ENCODE measurements at regions not wholly inside any gene's neighbourhood (a gene's known extent, or its start where the extent isn't known, plus 50 kb on each side); places are given as distances from the start of the nearest gene placed in this dataset.
"Not testable (repeated sequence)": the region's sequence is repeated elsewhere in the genome, so short reads cannot be mapped to it uniquely, and the experiment has no call there.

DNA sequence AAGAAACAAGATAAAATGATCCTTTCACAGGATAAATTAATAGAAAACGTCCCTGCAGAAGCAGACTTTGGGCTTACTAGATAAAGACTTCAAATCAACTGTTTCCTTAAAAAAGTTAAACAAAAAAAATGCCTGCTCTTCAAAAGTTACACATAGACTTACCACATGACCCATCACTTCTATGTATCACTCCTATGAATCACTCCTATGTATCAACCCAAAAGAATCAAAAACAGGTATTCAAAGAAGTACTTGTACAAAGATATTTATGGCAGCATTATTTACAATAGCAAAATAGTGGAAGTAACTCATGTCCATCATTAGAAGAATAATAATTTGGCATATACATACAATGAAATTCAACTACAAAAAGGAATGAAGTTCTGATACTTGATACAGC is 56.3 kb upstream of the PRDM9 start:
- DNase-seq, result no peak

DNA sequence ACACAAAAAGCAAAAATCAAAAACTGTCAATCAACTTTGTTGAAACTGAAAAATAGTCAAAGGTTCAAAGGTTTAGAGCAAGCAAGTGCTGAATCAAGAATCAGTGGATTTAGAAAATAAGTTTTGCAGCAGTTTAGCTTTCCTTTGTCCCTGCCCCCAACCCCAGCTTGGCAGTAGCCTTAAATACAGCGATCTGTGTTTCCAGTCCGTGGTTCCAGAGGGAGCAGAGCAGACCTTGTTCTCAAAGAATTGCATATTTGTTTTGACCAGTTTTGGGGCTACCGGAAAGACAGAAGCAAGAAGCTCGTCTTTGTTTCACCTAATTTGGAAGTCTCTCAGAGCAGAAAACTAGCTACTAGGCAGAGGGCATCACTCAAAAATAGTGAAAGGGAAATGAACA is 57.2 kb upstream of the PRDM9 start:
- DNase-seq, result no peak

DNA sequence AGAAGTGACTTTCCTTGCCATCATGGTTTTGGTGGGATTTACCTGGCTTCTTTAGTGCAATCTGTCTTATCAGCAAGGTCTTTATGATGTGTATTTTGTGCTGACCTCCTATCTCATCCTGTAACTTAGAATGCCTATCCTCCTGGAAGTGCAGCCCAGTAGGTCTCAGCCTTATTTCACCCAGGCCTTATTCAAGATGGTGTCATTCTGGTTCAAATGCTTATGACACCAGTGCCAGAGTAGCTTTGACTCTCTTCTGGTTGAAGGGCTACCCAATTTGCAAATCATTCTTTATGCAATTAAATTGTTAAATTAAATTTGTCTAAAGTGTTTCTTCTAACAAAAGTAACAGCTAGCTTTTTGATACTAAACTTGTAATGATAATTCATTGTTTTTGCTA is 58.8 kb upstream of the PRDM9 start:
- no peak for DNase-seq

DNA sequence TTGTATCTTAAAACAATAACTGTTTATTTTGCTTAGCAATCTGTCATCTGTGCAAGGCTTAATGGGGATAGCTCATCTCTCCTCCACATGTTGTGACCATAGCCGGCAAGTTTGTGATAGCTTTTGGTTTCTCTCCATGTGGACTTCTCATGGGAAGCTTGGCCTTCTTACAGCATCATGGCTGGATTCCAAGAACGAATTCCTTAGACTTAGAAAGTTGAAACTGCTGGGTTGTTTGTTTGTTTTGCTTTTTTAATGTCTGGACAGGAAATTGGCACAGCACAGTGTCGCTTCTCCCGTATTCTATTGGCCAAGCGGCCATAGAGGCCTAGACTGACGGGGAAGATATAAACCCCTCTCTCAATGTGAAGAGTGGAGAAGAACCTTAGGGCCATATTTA is 61.0 kb upstream of the PRDM9 start:
- no peak for DNase-seq

DNA sequence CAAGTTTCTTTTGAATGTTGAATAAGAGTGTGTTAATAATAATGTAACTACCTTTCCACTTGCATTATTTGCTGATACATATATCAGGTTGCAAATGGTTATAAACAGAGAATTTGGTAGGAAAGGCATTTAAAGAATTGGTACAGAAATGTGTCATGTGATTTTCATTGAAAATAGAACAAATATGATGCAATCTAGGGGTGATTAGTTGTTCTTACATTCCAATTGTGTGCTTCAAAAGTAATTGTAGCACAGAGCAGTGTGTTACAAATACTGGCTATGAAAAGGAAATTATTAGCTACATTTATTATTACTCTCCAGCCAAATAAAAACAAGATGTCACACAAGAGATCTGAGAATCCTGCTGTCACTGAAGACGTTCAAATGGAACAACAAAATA is 61.8 kb upstream of the PRDM9 start:
- no peak for DNase-seq

DNA sequence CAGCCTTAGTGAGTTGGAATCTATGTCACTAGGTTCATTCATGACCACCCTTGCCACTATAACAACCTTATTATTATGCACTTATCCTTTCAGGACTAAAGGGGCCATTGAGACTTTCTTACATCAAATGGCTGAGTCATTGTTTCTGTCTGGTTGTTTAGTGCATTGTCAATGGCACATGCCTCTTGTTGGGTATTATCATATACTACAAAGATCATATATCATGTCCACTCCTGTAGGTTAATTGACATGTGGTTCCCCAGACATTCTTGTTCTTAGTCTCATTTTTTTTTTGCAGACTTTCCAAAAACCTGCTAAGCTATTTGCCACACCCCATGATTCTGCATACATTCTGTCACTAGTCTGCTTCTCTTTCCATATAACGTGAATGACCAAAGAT is 66.7 kb upstream of the PRDM9 start:
- DNase-seq, result no peak

DNA sequence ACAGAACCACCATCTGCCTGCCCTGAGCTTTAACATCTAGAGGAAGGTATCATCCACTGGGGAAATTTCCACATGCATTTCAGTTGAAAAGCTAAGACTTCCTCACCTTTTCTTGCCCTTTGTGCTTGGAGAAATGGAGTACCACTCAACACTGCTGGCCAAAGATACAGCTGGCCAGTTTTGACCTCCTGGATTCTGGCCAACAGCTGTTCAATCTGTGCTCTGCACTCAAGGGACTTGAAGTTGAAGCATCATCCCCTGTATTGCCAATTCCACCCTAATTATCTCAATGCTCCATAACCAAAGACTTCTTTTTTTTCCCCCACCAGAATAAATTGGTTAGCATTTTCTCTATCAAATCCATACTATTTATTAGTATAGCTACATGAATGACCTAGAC is 70.4 kb upstream of the PRDM9 start:
- DNase-seq, result no peak

DNA sequence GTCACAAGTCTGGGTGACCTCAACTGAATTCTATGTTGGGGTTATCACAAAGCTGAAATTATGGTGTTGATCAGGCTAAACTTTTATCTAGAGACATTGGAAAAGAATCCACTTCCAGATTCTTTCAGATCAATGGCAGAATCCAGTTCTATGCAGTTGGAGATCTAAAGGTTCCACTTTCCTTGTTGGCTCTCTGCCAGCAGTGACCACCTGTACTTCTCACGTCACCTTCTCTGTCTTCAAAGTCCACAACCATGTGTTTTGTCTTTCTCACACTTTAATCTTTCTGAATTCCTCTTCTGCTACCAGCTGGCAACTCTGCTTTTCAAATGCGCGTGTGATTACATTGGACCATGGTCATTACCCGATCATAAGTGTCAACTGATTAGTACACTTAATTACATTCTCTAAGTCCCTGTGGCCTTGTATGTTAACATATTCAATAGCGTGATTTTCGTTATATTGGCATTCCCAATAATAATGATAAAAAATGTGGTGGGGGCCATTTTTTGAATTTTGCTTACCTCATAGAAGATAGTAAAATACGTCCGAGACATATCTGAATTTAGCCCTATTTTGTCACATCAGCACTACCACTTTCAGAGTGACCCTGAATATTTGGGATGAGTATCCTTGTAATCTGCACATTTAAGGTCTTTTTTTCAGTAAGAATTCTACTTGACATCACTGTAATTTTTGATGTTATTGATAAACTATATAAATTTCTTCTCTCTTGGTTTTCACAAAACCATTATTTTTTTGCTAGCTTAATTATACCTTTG is 73.7 kb upstream of the PRDM9 start:
- no peak for DNase-seq

DNA sequence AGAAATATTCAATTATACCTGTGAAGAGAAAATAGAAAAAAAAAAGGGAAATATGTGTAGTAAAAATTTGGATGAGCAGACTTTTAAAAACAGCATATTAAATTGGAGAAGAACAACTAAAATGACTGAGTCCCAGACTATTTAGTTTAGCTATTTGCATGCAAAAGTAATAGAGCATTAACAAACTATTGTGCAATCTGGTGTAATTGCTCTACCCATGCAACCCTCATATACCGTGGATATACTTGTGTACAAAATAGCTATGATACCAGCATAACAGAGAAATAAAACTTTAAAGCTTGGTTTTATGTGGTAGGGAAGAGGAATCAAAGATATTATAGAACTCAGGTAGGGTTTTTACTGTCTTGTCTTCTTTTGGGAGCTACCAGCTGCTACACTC is 78.7 kb upstream of the PRDM9 start:
- no peak for DNase-seq

DNA sequence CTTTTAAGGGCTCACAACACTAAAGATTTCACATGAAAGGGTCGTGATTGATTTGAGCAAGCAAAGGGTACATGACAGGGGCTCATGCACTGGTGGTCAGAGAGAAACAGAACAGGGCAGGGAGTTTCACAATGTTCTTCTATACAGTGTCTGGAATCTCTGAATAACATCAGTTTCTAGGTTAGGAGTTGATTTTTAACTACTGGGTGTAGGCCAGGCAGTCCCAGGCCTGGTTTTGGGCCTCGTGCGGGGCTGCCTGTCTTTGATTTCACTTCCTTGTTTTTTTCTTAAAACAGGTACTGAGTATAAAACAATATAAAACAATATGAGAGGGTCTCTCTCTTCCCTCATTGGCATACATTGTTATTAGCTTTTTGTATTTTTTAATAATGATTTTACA is 87.2 kb upstream of the PRDM9 start:
- not testable (repeated sequence) for DNase-seq

DNA sequence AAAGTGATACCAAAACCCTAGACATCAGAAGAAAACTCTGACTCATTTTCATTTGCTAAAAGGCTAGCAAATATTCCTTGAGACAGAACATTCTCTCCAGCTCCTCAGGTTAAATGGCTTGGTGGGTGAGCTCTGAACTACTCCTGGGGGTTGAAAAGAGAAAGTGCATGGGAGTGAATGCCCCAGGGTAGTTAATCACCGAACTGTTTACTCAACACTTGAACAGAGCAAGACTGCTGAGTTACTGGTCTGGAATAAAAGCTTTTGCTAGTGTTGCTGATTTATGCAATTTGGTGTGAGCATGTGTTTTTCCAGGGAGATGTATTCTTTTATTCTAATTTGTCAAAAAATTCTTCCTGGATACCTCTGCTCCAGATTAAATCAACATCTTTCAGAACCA is 88.3 kb upstream of the PRDM9 start:
- no peak for DNase-seq

DNA sequence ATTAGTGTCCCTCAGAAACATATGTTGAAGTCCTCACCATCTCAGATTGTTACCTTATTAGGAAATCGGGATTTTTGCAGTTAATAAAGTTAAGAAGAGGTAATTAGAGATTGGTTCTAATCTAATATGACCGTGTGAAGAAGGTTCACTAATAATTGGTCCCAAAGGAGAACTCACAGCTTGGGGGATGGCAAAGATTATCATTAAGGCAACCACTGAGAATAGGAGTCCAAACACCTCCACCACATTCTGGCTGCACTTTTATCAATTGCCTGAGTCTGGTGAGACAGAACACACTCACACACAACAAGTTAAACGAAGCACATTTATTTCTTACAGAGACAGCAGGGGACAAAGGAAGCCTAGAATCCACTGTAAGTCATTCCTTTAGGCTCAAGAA is 94.9 kb upstream of the PRDM9 start:
- DNase-seq, result no peak

DNA sequence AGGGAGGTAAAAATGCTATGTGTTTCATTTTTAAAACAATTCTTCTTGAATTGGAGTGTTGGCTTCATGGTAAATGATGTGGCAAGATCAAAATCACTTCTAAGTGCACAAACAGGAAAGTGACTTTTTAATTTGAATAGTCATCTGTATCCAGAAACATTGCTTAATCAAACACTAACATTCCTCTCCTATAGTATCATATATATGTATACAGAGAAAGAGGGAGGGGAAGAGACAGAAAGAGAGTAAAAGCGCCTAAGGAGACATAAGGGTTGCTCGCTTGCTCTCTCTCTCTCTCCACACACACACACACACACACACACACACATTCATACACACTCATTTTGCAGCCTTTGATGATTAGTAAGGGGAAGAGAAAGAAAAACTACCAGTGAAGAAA is 95.4 kb upstream of the PRDM9 start:
- DNase-seq, result no peak

DNA sequence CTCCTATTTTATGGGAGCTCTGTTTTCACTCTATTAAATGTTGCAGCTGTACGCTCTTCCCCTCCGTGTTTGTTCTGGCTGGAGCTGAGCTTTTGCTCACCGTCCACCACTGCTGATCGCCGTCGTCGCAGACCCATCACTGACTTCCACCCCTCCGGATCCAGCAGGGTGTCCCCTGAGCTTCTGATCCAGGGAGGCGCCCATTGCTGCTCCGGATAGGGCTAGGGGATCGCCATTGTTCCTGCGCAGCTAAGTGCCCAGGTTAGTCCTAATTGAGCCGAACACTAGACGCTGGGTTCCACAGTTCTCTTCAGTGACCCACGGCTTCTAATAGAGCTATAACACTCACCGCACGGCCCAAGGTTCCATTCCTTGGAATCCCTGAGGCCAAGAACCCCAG is 96.2 kb upstream of the PRDM9 start:
- no peak for DNase-seq

DNA sequence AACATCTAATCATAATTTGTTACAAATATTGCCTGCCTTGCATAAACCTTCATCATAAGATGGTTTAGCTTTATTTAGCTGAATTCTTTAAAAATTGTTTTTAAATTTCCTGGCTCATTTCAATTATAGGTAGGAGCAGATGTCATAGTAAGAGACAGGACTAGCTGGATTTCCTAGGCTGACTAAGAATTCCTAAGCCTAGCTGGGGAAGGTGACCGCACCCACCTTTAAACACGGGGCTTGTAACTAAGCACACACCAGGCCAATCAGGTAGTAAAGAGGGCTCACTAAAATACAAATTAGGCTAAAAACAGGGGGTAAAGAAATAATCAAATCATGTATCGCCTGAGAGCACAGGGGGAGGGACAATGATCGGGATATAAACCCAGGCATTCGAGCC is 96.6 kb upstream of the PRDM9 start:
- DNase-seq, result not testable (repeated sequence)

DNA sequence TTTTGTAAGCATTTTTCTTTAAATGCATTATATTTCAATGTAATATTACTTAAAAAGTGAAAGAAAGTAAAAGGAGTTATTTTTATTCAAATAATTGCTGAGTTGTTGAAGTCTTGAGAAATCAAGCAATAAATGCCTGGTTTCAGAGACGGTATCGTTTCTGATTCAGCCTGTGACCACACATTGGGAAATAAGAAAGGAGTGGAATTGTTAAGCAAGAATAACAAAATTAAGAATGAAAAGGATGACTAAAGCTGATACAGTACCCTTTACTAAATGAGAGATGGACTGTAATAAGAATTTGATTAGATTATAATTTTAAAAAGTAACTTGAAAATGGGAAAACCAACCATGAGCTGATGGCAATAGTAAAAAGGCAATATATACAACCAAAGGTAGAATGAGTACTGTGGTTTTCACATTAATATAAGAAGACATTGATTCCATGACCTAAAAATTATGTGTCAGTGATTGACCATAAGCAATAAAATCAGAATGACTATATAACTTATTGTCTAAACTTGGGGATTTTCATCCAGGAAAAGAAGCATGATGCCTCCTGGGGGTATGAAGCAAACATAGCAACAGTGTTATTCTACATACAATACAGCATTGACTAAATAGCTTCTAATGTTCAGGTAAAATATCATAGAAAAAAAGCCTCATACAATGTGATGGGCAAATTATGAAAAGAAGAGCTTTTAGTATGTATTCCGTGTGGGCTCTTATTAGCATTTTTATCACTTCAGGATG is 101.9 kb upstream of the PRDM9 start:
- no peak for DNase-seq

DNA sequence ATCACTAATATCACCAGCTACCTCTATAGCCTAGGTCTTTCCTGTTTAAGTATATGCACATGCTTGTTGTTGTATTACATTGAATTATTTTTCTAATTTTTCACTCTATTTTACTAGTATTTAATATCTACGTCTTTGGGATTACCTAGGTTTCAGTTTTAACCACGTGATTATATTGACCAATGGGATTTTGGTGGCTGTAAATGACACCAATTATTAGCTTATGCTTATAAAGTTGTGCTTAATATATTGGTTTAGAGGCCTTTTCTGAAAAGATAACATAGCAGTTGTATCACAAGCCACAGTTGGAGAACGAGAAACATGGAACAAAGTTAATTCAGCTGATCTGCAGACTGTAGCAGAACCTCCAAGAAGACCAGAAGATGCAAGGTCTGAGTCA is 104.8 kb upstream of the PRDM9 start:
- no peak for DNase-seq

DNA sequence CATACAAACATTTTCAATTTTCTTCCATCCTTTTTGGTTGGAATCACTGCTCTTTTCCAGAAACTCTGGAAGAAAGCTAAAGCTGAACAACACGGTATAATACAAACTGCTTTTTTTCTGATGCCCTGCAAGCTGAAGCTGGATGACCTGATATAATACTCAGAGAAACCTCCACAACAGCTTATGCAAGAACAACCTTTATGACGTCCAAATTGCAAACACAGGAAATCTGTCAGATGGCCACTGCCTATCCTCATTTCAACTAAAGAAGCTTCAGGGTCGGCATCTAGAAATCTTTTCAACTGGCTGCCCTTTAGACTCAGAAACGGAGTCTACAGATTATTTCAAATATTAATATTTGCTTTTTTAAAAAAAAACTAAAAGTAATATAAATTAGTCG is 106.5 kb upstream of the PRDM9 start:
- no peak for DNase-seq

DNA sequence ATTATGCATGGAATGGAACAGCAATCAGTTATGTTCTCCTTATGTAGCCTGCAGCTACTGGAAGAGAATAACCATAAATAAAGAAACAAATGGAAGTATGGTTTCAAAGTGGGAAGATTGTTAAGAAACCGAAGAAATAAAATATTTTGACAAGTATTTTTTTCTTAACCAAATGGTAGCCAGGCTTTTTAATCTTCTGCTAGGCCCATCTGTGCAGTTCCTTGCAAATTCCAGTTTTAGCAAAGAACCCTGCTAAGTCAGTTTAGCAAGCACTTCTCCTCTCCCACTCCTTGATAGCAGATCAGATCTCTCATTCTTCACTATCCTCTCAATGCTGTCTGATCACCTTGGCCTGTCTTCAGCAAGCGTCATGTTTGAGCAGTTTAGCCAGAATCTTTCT is 111.1 kb upstream of the PRDM9 start:
- no peak for DNase-seq

DNA sequence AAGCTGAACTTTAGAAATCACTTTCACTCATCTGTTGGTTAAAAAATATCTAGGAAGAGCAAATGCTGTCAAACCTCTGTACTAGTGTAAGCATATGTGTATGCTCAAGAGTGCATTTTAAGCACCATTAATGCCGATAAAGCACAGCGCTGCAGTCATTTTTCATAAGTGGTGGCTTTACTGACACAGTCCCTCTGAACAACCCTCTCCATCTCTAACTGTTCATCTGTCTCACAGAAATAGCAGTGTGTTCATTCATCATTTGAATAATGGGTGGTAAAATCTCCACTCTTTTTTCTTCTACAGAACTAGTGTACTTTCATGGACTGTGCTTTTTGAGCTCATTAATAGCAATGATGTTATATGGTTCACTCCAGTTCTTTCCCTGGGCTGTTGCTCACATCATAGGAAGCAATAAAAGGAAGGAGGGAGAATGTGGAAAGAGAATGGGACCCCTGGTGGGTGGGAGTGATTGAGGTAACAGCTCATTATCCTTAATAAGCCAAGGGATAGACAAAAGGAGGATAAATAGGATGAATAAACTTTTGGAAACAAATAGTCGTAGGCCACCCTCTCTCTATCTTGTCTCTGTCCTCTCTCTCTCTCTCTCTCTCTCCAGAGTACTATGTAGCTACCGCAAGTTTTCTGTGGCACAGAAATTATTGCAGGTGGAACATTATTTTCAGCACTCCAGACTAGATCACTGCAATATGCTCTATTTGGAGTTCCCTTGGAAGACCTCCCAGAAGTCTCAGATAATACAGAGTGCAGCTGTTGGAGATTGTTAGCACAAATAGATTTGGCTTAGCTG is 117.9 kb upstream of the PRDM9 start:
- no peak for DNase-seq

DNA sequence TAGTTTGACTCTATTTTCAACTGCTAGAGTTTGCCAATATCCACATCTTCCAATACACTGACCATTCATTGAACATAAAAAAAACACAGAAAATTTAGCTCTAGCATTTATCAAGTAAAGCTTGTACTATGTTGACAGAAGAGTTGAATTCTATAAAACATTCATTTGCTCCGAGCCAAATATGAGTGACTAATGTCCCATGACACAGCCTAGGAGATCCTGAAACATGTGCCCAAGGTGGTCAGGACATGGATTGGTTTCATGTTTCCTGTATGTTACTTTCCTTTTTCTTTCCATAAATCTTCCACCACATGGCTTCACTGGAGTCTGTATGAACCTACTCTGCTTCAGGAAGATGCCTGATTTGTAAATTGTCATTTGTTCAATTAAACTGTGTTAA is 122.4 kb upstream of the PRDM9 start:
- DNase-seq, result no peak

DNA sequence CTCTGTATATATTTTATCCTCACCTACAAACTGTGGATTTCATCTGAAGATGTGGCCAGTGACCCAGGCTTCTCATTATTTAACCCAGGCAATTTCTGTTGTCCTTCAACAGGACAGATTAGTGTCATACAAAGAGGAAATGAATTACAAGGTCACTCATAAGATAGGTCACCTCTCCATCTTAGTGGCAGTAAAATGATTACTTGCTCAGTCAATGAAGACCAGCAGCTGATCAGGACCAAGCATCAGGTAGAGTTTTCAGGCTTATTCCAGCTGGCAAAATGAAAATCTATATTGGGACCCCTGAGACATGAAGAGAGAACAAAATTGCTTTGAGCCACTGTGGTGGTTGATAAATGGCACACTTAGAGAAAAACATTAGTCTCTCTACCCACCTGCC is 135.2 kb upstream of the PRDM9 start:
- DNase-seq, result no peak

DNA sequence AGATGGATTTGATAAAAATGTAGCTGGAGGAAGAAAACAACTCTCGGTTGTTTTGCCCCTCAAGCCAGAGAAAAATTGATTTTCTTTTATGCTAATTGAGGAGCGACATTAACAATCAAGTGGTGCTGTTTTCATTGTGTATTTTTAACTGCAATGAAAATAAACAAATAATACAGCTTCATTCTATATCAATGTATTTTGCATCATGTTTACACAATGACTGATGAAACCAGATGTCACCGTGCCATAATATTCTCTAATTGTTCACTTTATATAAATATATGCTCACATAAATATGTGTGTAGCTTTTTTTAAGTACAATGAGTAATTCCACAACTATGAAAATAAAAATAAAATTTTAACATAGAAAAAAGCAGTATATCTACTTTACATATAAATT is 139.0 kb upstream of the PRDM9 start:
- no peak for DNase-seq

DNA sequence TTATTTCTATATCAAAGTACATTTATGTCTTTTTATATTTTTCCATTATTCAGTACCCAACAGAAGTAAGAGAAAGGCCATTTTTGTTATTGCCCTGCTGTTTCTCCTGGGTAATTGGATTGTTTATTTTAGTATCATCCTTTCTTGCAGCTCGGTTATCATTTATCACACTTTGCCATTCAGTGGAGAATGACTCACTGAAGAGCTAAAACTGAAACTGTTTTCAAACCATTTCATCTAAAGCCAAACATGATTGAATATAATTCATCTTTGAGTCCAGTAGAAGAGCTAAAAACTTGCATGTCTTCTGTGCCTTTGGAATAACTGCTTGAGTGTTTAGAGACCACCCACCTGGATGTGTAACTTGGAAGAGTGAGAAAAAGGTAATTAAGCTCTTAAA is 139.5 kb upstream of the PRDM9 start:
- no peak for DNase-seq

Measured in NCI-H526 treated with DMSO at 0.1 percent for 48 hours (cell line).